ENCODE measurements at regions not wholly inside any gene's neighbourhood (a gene's known extent, or its start where the extent isn't known, plus 50 kb on each side); places are given as distances from the start of the nearest gene placed in this dataset.

DNA sequence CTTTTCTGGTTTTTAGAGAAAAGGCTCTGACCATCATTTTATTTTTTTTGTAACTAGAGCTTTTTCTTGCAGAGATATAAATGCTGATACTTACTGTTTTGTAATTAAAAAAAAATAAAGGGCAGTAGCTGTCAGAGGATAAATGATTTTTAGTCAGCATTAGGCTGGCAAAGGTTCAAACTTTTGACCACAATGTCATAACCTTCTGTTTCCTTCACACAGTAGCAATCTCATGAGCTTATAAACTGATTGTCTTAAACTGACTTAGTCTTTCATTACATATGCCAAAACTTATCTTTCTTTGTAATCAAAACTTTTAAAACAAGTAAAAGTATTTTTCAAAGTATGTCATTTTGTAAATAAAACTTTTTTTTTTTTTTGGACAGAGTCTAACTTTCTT is 841.9 kb downstream of the OTOL1 start (continued):
- TF ChIP-seq, protein P1, sequence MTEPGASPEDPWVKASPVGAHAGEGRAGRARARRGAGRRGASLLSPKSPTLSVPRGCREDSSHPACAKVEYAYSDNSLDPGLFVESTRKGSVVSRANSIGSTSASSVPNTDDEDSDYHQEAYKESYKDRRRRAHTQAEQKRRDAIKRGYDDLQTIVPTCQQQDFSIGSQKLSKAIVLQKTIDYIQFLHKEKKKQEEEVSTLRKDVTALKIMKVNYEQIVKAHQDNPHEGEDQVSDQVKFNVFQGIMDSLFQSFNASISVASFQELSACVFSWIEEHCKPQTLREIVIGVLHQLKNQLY (CRISPR knock-in tag; IDR thresholded peaks at IDR 0.05), result no peak
- TF ChIP-seq SMAD3 (CRISPR knock-in tag; IDR thresholded peaks at IDR 0.05; ENCODE audit: borderline replicate concordance) (no peak), NFE2L1 (CRISPR knock-in tag; IDR thresholded peaks at IDR 0.05) (no peak)
- TF ChIP-seq, protein P2, sequence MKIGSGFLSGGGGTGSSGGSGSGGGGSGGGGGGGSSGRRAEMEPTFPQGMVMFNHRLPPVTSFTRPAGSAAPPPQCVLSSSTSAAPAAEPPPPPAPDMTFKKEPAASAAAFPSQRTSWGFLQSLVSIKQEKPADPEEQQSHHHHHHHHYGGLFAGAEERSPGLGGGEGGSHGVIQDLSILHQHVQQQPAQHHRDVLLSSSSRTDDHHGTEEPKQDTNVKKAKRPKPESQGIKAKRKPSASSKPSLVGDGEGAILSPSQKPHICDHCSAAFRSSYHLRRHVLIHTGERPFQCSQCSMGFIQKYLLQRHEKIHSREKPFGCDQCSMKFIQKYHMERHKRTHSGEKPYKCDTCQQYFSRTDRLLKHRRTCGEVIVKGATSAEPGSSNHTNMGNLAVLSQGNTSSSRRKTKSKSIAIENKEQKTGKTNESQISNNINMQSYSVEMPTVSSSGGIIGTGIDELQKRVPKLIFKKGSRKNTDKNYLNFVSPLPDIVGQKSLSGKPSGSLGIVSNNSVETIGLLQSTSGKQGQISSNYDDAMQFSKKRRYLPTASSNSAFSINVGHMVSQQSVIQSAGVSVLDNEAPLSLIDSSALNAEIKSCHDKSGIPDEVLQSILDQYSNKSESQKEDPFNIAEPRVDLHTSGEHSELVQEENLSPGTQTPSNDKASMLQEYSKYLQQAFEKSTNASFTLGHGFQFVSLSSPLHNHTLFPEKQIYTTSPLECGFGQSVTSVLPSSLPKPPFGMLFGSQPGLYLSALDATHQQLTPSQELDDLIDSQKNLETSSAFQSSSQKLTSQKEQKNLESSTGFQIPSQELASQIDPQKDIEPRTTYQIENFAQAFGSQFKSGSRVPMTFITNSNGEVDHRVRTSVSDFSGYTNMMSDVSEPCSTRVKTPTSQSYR (CRISPR knock-in tag; IDR thresholded peaks at IDR 0.05), result no peak

DNA sequence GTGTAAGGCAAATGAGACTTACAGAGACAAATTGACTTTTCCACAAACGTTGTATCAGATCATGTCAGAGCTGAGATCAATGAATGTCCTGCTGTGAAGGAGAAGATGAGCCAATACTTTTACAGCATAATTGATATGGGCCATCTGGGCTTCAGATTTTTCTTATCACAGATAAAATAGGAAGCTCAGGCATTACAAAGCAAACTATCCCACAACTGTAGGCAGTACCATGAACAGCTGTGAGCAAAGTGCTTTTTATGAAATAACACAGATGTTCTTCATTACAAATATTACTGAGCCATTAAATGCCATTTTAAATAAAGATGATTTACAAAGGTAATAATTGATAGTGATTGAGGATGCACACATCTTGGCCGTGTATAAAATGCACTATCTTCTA is 852.3 kb downstream of the OTOL1 start:
- ATAC-seq, result no peak
- Mint-ChIP-seq H3K4me1 (no peaks in the 10 kb centered on the region; the same call in 1 of the 2 replicates), H3K27ac (no peak overlapping the region), H3K4me3 (no peak overlapping the region), H3K9me3 (no peaks in the 10 kb centered on the region), H3K27me3 (ENCODE audit: low read depth) (no peaks in the 10 kb centered on the region), H3K36me3 (no peaks in the 10 kb centered on the region)
- TF ChIP-seq ZNF232 (CRISPR knock-in tag; IDR thresholded peaks at IDR 0.05) (no peak), NR3C1 (CRISPR knock-in tag; conservative IDR thresholded peaks at IDR 0.05; ENCODE audit: low read depth) (no peak), CREM (CRISPR knock-in tag; IDR thresholded peaks at IDR 0.05) (no peak), MXD4 (CRISPR knock-in tag; IDR thresholded peaks at IDR 0.05; ENCODE audit: borderline replicate concordance) (no peak), MYBL2 (CRISPR knock-in tag; IDR thresholded peaks at IDR 0.05) (no peak), ESRRA (CRISPR knock-in tag; IDR thresholded peaks at IDR 0.05; ENCODE audit: borderline replicate concordance) (no peak), ELF4 (CRISPR knock-in tag; IDR thresholded peaks at IDR 0.05; ENCODE audit: low read depth) (no peak), EMX1 (CRISPR knock-in tag; IDR thresholded peaks at IDR 0.05) (no peak), CREB1 (CRISPR knock-in tag; IDR thresholded peaks at IDR 0.05) (no peak), TP53 (CRISPR knock-in tag; IDR thresholded peaks at IDR 0.05) (no peak), GRHL2 (CRISPR knock-in tag; IDR thresholded peaks at IDR 0.05; ENCODE audit: insufficient replicate concordance, severe bottlenecking) (no peak), SMAD4 (CRISPR knock-in tag; IDR thresholded peaks at IDR 0.05) (no peak), SMAD3 (CRISPR knock-in tag; IDR thresholded peaks at IDR 0.05; ENCODE audit: borderline replicate concordance) (no peak), TEAD4 (CRISPR knock-in tag; IDR thresholded peaks at IDR 0.05) (no peak)
- TF ChIP-seq, protein P3, sequence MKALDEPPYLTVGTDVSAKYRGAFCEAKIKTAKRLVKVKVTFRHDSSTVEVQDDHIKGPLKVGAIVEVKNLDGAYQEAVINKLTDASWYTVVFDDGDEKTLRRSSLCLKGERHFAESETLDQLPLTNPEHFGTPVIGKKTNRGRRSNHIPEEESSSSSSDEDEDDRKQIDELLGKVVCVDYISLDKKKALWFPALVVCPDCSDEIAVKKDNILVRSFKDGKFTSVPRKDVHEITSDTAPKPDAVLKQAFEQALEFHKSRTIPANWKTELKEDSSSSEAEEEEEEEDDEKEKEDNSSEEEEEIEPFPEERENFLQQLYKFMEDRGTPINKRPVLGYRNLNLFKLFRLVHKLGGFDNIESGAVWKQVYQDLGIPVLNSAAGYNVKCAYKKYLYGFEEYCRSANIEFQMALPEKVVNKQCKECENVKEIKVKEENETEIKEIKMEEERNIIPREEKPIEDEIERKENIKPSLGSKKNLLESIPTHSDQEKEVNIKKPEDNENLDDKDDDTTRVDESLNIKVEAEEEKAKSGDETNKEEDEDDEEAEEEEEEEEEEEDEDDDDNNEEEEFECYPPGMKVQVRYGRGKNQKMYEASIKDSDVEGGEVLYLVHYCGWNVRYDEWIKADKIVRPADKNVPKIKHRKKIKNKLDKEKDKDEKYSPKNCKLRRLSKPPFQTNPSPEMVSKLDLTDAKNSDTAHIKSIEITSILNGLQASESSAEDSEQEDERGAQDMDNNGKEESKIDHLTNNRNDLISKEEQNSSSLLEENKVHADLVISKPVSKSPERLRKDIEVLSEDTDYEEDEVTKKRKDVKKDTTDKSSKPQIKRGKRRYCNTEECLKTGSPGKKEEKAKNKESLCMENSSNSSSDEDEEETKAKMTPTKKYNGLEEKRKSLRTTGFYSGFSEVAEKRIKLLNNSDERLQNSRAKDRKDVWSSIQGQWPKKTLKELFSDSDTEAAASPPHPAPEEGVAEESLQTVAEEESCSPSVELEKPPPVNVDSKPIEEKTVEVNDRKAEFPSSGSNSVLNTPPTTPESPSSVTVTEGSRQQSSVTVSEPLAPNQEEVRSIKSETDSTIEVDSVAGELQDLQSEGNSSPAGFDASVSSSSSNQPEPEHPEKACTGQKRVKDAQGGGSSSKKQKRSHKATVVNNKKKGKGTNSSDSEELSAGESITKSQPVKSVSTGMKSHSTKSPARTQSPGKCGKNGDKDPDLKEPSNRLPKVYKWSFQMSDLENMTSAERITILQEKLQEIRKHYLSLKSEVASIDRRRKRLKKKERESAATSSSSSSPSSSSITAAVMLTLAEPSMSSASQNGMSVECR (CRISPR knock-in tag; IDR thresholded peaks at IDR 0.05; ENCODE audit: borderline replicate concordance), result no peak
- TF ChIP-seq, protein P4, sequence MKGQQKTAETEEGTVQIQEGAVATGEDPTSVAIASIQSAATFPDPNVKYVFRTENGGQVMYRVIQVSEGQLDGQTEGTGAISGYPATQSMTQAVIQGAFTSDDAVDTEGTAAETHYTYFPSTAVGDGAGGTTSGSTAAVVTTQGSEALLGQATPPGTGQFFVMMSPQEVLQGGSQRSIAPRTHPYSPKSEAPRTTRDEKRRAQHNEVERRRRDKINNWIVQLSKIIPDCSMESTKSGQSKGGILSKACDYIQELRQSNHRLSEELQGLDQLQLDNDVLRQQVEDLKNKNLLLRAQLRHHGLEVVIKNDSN (CRISPR knock-in tag; IDR thresholded peaks at IDR 0.05), result no peak
- TF ChIP-seq, protein P5, sequence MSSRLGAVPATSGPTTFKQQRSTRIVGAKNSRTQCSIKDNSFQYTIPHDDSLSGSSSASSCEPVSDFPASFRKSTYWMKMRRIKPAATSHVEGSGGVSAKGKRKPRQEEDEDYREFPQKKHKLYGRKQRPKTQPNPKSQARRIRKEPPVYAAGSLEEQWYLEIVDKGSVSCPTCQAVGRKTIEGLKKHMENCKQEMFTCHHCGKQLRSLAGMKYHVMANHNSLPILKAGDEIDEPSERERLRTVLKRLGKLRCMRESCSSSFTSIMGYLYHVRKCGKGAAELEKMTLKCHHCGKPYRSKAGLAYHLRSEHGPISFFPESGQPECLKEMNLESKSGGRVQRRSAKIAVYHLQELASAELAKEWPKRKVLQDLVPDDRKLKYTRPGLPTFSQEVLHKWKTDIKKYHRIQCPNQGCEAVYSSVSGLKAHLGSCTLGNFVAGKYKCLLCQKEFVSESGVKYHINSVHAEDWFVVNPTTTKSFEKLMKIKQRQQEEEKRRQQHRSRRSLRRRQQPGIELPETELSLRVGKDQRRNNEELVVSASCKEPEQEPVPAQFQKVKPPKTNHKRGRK (CRISPR knock-in tag; IDR thresholded peaks at IDR 0.05; ENCODE audit: borderline replicate concordance), result no peak
- TF ChIP-seq, protein P6, sequence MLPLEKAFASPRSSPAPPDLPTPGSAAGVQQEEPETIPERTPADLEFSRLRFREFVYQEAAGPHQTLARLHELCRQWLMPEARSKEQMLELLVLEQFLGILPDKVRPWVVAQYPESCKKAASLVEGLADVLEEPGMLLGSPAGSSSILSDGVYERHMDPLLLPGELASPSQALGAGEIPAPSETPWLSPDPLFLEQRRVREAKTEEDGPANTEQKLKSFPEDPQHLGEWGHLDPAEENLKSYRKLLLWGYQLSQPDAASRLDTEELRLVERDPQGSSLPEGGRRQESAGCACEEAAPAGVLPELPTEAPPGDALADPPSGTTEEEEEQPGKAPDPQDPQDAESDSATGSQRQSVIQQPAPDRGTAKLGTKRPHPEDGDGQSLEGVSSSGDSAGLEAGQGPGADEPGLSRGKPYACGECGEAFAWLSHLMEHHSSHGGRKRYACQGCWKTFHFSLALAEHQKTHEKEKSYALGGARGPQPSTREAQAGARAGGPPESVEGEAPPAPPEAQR (CRISPR knock-in tag; IDR thresholded peaks at IDR 0.05), result no peak
- TF ChIP-seq, protein P1 (CRISPR knock-in tag; IDR thresholded peaks at IDR 0.05), result no peak
- ChIA-PET POLR2A (no interaction called here), CTCF (no interaction called here)
- DNase-seq (ENCODE audit: low spot score), result no peak

All from WTC11 (cell line).